GM12878 (cell line): ENCODE measurements at regions not wholly inside any gene's neighbourhood (a gene's known extent, or its start where the extent isn't known, plus 50 kb on each side); places are given as distances from the start of the nearest gene placed in this dataset.

Experiments
- CEBPZ ChIP-seq: fragments of 150-350 bp; IDR thresholded peaks from 2 replicates; pipeline ENCODE4 v1.6.1; 2016; ENCODE audit warnings: low read depth, low read length
- CTCF ChIP-seq, 3 experiments: IDR thresholded peaks in 2 of 3; conservative IDR thresholded peaks in 1 of 3; 2 replicates each; pipeline ENCODE4 v1.5.1; 2011; ENCODE audit warnings: low read depth in 3 of 3, low read length in 3 of 3, mild to moderate bottlenecking in 3 of 3, control low read depth in 2 of 3, moderate library complexity in 2 of 3, inconsistent platforms in 1 of 3, mixed read lengths in 1 of 3; ENCODE audit not compliant: control insufficient read depth in 2 of 3, insufficient read depth in 1 of 3; ENCODE audit errors: extremely low read depth in 1 of 3
- EP300 ChIP-seq, 2 experiments: fragments of 150-350 bp in 1 of 2; IDR thresholded peaks; 2 replicates each; pipeline ENCODE4 v1.6.1; 2011 to 2012; ENCODE audit warnings: low read depth in 2 of 2, low read length in 2 of 2, borderline replicate concordance in 1 of 2, improper control_type of control experiment in 1 of 2, inconsistent platforms in 1 of 2; ENCODE audit not compliant: control insufficient read depth in 1 of 2
- ESRRA ChIP-seq: IDR thresholded peaks from 2 replicates; pipeline ENCODE4 v1.6.1; 2012; ENCODE audit warnings: mild to moderate bottlenecking, low read length, improper control_type of control experiment
- HDGF ChIP-seq: fragments of 450-650 bp; IDR thresholded peaks from 2 replicates; pipeline ENCODE4 v1.6.1; 2016; ENCODE audit warnings: antibody characterized with exemption
- NFIC ChIP-seq: IDR thresholded peaks from 2 replicates; pipeline ENCODE4 v1.6.1; 2012; ENCODE audit warnings: low read depth, mild to moderate bottlenecking, inconsistent platforms, low read length, moderate library complexity
- POLR2A ChIP-seq: IDR thresholded peaks from 2 replicates; pipeline ENCODE4 v1.6.1; 2011; ENCODE audit warnings: low read depth, mild to moderate bottlenecking, low read length
- POLR2AphosphoS5 ChIP-seq: IDR thresholded peaks from 2 replicates; pipeline ENCODE4 v1.6.1; 2011; ENCODE audit warnings: mild to moderate bottlenecking, low read length, inconsistent platforms
- USF2 ChIP-seq: IDR thresholded peaks from 2 replicates; pipeline ENCODE4 v1.6.1; 2011; ENCODE audit warnings: low read depth, low read length, improper control_type of control experiment, borderline replicate concordance
- YY1 ChIP-seq: IDR thresholded peaks from 2 replicates; pipeline ENCODE4 v1.6.1; 2011; ENCODE audit warnings: low read depth, mild to moderate bottlenecking, low read length

- TF ChIP-seq NFIC (no peak), CEBPZ (no peak), POLR2AphosphoS5 (no peak), USF2 (no peak), ESRRA (no peak), CTCF (IDR thresholded peaks at IDR 0.05 in 2 of 3, conservative IDR thresholded peaks at IDR 0.05 in 1 of 3; ENCODE audit: control insufficient read depth in 2 of 3, extremely low read depth in 1 of 3, insufficient read depth in 1 of 3, low read depth in 3 of 3, low read length in 3 of 3) (no peak), YY1 (no peak), POLR2A (no peak), HDGF (no peak), EP300 (IDR thresholded peaks at IDR 0.05; ENCODE audit: borderline replicate concordance in 1 of 2, control insufficient read depth in 1 of 2, low read depth in 2 of 2, low read length in 2 of 2) (no peak)
Measured at GRCh38 chr3:145326666-145327065, 834.3 kb downstream of the PLOD2 start.
